A549 (cell line): ENCODE measurements at regions not wholly inside any gene's neighbourhood (a gene's known extent, or its start where the extent isn't known, plus 50 kb on each side); places are given as distances from the start of the nearest gene placed in this dataset.

ENCODE experiments used
- ATAC-seq, 2 experiments: fragments of 200-7000 bp in 1 of 2; fragments of >200 bp in 1 of 2; cut with Nextera tagmentation in 1 of 2; cut with Tn5 transposase in 1 of 2; 3 replicates each; pipeline versions ENCODE4 v1.8.0 to v1.9.1; 2018 to 2020; ENCODE audit warnings: mild to moderate bottlenecking in 1 of 2, moderate library complexity in 1 of 2
- CTCF ChIA-PET: fragments of 300-600 bp; sonication (Branson Sonifier 250); formaldehyde crosslinking; extraction: SDS; loops from one replicate; lab custom pipeline; 2021; ENCODE audit warnings: antibody characterized with exemption, inconsistent platforms; lab: Yijun Ruan, JAX
- POLR2A ChIA-PET: fragments of 350-600 bp; formaldehyde crosslinking; extraction: SDS; loops from one replicate; lab custom pipeline; 2021; ENCODE audit warnings: antibody characterized with exemption, inconsistent platforms; lab: Yijun Ruan, JAX
- DNase-seq, 2 experiments: peaks; one replicate each; pipeline versions ENCODE4 v3.0.0 to v3.0.0-alpha.2; 2011 to 2016; ENCODE audit warnings: low read depth in 1 of 2, low spot score in 1 of 2
- FAIRE-seq: peaks from 2 replicates; lab custom pipeline; 2011; peaks lifted over from hg19 to GRCh38; lab: Jason Lieb, UNC
- H3K27ac ChIP-seq, 2 experiments: fragments of >200 bp; sonication (Bioruptor Twin); formaldehyde crosslinking; 3 replicates each; pipeline ENCODE4 v1.5.1; 2016 to 2017
- H3K4me1 ChIP-seq: fragments of >200 bp; sonication (Bioruptor Twin); formaldehyde crosslinking; 3 replicates; pipeline ENCODE4 v1.6.1; 2016
- H3K4me2 ChIP-seq: fragments of >200 bp; sonication (Bioruptor Twin); formaldehyde crosslinking; 3 replicates; pipeline ENCODE4 v1.6.1; 2016
- H3K4me3 ChIP-seq: fragments of >200 bp; sonication (Bioruptor Twin); formaldehyde crosslinking; 3 replicates; pipeline ENCODE4 v1.5.1; 2016
- H3K9me3 ChIP-seq: fragments of >200 bp; sonication (Bioruptor Twin); formaldehyde crosslinking; 3 replicates; pipeline ENCODE4 v1.6.1; 2016
- BHLHE40 ChIP-seq: IDR thresholded peaks from 2 replicates; pipeline ENCODE4 v1.6.1; 2012; ENCODE audit warnings: low read depth, low read length, inconsistent platforms
- CBX2 ChIP-seq: fragments of 200-600 bp; sonication (generic); IDR thresholded peaks from 2 replicates; pipeline ENCODE4 v1.6.1; 2016; ENCODE audit warnings: low read depth, mild to moderate bottlenecking, borderline replicate concordance
- CBX8 ChIP-seq: fragments of 200-600 bp; sonication (generic); IDR thresholded peaks from 2 replicates; pipeline ENCODE4 v1.6.1; 2016
- CHD2 ChIP-seq: fragments of 150-350 bp; IDR thresholded peaks from 2 replicates; pipeline ENCODE4 v1.6.1; 2014; ENCODE audit warnings: low read length; ENCODE audit not compliant: partially characterized antibody
- CHD4 ChIP-seq: fragments of 200-600 bp; sonication (generic); IDR thresholded peaks from 2 replicates; pipeline ENCODE4 v1.6.1; 2016; ENCODE audit warnings: antibody characterized with exemption, mild to moderate bottlenecking, borderline replicate concordance
- EHMT2 ChIP-seq: fragments of 200-600 bp; sonication (generic); IDR thresholded peaks from 2 replicates; pipeline ENCODE4 v1.6.1; 2016; ENCODE audit warnings: antibody characterized with exemption, low read depth, mild to moderate bottlenecking, moderate library complexity
- FOSL2 ChIP-seq, 2 experiments: fragments of 450-650 bp in 1 of 2; fragments of >200 bp in 1 of 2; sonication (Bioruptor Twin) in 1 of 2; formaldehyde crosslinking; IDR thresholded peaks; 2 replicates each; pipeline versions ENCODE4 v1.5.0 to v1.6.1; 2016 to 2020; ENCODE audit warnings: mild to moderate bottlenecking in 1 of 2, moderate library complexity in 1 of 2
- HOXB5 ChIP-seq: fragments of 250-450 bp; sonication (Bioruptor Pico); IDR thresholded peaks from 2 replicates; pipeline ENCODE4 v1.5.0; 2020; ENCODE audit warnings: mild to moderate bottlenecking, moderate library complexity
- JUN ChIP-seq, 2 experiments: fragments of >200 bp; sonication (Bioruptor Twin); formaldehyde crosslinking; IDR thresholded peaks; 2 replicates in 1 of 2; 3 replicates in 1 of 2; pipeline ENCODE4 v1.6.1; 2016 to 2017
- JUNB ChIP-seq: fragments of >200 bp; sonication (Bioruptor Twin); formaldehyde crosslinking; IDR thresholded peaks from 2 replicates; pipeline ENCODE4 v1.6.1; 2016
- MYC ChIP-seq: IDR thresholded peaks from 2 replicates; pipeline ENCODE4 v1.6.1; 2012; ENCODE audit warnings: mild to moderate bottlenecking, inconsistent platforms, low read length, improper control_type of control experiment, borderline replicate concordance
- PHF8 ChIP-seq: fragments of 200-600 bp; sonication (generic); IDR thresholded peaks from 2 replicates; pipeline ENCODE4 v1.6.1; 2016; ENCODE audit warnings: low read depth, mild to moderate bottlenecking, antibody characterized with exemption, moderate library complexity, borderline replicate concordance
- RAD21 ChIP-seq, 2 experiments: fragments of >200 bp in 1 of 2; sonication (Bioruptor Twin) in 1 of 2; formaldehyde crosslinking in 1 of 2; IDR thresholded peaks in 1 of 2; conservative IDR thresholded peaks in 1 of 2; 2 replicates in 1 of 2; 3 replicates in 1 of 2; pipeline ENCODE4 v1.6.1; 2012 to 2018; ENCODE audit warnings: inconsistent platforms in 1 of 2
- SREBF2 ChIP-seq: fragments of 450-650 bp; IDR thresholded peaks from 2 replicates; pipeline ENCODE4 v1.6.1; 2014; ENCODE audit warnings: mild to moderate bottlenecking, moderate library complexity
- TP53 ChIP-seq: fragments of 250-450 bp; sonication (Bioruptor Pico); IDR thresholded peaks from 2 replicates; pipeline ENCODE4 v1.5.0; 2021; ENCODE audit warnings: mild to moderate bottlenecking, moderate library complexity
- ZC3H11A ChIP-seq: fragments of 450-650 bp; IDR thresholded peaks from 2 replicates; pipeline ENCODE4 v1.6.1; 2014; ENCODE audit warnings: antibody characterized with exemption, mild to moderate bottlenecking
- ZNF302 ChIP-seq: fragments of 250-450 bp; sonication (Bioruptor Pico); IDR thresholded peaks from 2 replicates; pipeline ENCODE4 v1.9.0; 2021; ENCODE audit warnings: inconsistent platforms, mild to moderate bottlenecking, moderate library complexity
- ZSCAN20 ChIP-seq: fragments of 250-450 bp; sonication (Bioruptor Pico); IDR thresholded peaks from 2 replicates; pipeline ENCODE4 v1.8.0; 2022; ENCODE audit warnings: mild to moderate bottlenecking, moderate library complexity
- WGBS: methylation state at CpG from one replicate; pipeline ENCODE4 v1.1.6; 2017; ENCODE audit errors: missing lambda C conversion rate; 5-methylcytosine and 5-hydroxymethylcytosine counted together
- TF ChIP-seq, protein P1 (sequence below): fragments of 250-450 bp; sonication (Bioruptor Pico); IDR thresholded peaks from 2 replicates; pipeline ENCODE4 v1.5.0; 2021; ENCODE audit warnings: mild to moderate bottlenecking, moderate library complexity, borderline replicate concordance
- TF ChIP-seq, protein P2 (sequence below): fragments of 250-450 bp; sonication (Bioruptor Pico); IDR thresholded peaks from 2 replicates; pipeline ENCODE4 v1.5.0; 2020; ENCODE audit warnings: low read depth, mild to moderate bottlenecking, moderate library complexity
- TF ChIP-seq, protein P3 (sequence below): fragments of >200 bp; sonication (Bioruptor Twin); formaldehyde crosslinking; IDR thresholded peaks from 3 replicates; pipeline ENCODE4 v1.6.1; 2016
- TF ChIP-seq, protein P4 (sequence below): fragments of >200 bp; sonication (Bioruptor Twin); formaldehyde crosslinking; IDR thresholded peaks from 3 replicates; pipeline ENCODE4 v1.5.1; 2016
- TF ChIP-seq, protein P5 (sequence below): fragments of 200-600 bp; sonication (generic); IDR thresholded peaks from 2 replicates; pipeline ENCODE4 v1.6.1; 2016; ENCODE audit warnings: antibody characterized with exemption, mild to moderate bottlenecking, moderate library complexity

DNA sequence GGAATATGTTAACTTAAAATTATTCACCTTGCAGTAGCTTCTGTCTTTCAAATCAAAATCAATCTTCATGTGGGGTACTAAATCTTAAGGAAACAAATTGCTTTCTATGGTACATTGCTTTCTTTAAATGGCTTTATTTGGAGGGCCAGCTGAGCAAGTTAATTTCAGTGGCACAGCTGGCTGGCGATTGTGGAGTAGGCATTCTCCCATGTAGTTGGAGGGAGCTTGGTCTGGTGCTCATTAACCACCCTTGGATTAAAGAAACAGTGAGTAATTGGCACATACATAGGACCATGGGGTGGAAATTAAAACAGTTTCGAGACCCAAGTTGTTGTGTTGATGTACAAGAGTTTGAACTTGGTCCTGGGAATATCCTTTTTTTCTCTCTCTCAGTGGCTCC is 201.3 kb upstream of the CHD6 start:
- FAIRE-seq, result no peak
- no peak for TF ChIP-seq SREBF2
- TF ChIP-seq TP53 (CRISPR knock-in tag), result no peak
- no peak for TF ChIP-seq EHMT2
- TF ChIP-seq CHD2, result no peak
- no peak for TF ChIP-seq PHF8
- TF ChIP-seq, protein P1, sequence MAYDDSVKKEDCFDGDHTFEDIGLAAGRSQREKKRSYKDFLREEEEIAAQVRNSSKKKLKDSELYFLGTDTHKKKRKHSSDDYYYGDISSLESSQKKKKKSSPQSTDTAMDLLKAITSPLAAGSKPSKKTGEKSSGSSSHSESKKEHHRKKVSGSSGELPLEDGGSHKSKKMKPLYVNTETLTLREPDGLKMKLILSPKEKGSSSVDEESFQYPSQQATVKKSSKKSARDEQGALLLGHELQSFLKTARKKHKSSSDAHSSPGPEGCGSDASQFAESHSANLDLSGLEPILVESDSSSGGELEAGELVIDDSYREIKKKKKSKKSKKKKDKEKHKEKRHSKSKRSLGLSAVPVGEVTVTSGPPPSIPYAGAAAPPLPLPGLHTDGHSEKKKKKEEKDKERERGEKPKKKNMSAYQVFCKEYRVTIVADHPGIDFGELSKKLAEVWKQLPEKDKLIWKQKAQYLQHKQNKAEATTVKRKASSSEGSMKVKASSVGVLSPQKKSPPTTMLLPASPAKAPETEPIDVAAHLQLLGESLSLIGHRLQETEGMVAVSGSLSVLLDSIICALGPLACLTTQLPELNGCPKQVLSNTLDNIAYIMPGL (CRISPR knock-in tag), result no peak
- TF ChIP-seq CBX8, result no peak
- TF ChIP-seq ZC3H11A, result no peak
- no peak for TF ChIP-seq HOXB5 (CRISPR knock-in tag)
- TF ChIP-seq JUNB, result no peak
- no peak for TF ChIP-seq CBX2
- TF ChIP-seq, protein P2, sequence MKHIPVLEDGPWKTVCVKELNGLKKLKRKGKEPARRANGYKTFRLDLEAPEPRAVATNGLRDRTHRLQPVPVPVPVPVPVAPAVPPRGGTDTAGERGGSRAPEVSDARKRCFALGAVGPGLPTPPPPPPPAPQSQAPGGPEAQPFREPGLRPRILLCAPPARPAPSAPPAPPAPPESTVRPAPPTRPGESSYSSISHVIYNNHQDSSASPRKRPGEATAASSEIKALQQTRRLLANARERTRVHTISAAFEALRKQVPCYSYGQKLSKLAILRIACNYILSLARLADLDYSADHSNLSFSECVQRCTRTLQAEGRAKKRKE (CRISPR knock-in tag), result no peak
- no peak for TF ChIP-seq MYC
- no peak for TF ChIP-seq BHLHE40
- no peak for TF ChIP-seq JUN (IDR thresholded peaks at IDR 0.05)
- TF ChIP-seq ZSCAN20 (CRISPR knock-in tag), result no peak
- TF ChIP-seq, all 56 proteins: peak for 0
- no peaks in the 10 kb centered on the region for H3K4me1 ChIP-seq
- H3K4me3 ChIP-seq, result no peak overlapping the region
- DNase-seq (no peak), ATAC-seq (no peak)
- 0% methylated on average over 2 of the region's 2 CpGs for WGBS
- no peak overlapping the region for H3K27ac ChIP-seq
- ChIA-PET CTCF (no interaction called here), POLR2A (no interaction called here)
- no peak overlapping the region for H3K4me2 ChIP-seq
- H3K9me3 ChIP-seq, result no peaks in the 10 kb centered on the region

DNA sequence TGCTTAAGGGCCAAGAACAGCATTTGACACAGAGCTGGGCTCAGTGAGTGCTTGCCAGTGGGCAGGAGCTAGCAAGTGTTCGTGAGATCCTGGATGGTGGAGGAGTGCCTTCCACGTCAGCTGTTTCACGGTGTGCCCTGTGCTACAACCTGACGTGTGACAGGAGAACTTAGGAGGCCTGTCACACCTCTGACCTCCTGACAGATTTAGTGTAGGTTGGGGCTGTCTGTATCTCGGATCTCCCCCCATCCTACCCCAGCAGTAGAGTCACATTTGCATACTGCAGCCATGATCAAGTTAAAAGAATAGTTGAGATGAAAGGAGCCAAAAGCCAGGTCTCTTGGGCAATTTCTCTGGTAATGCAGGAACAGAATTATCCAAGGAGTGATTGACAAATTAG is 200.8 kb upstream of the CHD6 start:
- no peak for FAIRE-seq
- 0% methylated on average over 5 of the region's 5 CpGs for WGBS
- TF ChIP-seq, protein P3, sequence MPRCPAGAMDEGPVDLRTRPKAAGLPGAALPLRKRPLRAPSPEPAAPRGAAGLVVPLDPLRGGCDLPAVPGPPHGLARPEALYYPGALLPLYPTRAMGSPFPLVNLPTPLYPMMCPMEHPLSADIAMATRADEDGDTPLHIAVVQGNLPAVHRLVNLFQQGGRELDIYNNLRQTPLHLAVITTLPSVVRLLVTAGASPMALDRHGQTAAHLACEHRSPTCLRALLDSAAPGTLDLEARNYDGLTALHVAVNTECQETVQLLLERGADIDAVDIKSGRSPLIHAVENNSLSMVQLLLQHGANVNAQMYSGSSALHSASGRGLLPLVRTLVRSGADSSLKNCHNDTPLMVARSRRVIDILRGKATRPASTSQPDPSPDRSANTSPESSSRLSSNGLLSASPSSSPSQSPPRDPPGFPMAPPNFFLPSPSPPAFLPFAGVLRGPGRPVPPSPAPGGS, result no peak
- TF ChIP-seq CHD4, result no peak
- TF ChIP-seq, protein P4, sequence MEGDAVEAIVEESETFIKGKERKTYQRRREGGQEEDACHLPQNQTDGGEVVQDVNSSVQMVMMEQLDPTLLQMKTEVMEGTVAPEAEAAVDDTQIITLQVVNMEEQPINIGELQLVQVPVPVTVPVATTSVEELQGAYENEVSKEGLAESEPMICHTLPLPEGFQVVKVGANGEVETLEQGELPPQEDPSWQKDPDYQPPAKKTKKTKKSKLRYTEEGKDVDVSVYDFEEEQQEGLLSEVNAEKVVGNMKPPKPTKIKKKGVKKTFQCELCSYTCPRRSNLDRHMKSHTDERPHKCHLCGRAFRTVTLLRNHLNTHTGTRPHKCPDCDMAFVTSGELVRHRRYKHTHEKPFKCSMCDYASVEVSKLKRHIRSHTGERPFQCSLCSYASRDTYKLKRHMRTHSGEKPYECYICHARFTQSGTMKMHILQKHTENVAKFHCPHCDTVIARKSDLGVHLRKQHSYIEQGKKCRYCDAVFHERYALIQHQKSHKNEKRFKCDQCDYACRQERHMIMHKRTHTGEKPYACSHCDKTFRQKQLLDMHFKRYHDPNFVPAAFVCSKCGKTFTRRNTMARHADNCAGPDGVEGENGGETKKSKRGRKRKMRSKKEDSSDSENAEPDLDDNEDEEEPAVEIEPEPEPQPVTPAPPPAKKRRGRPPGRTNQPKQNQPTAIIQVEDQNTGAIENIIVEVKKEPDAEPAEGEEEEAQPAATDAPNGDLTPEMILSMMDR, result no peak

DNA sequence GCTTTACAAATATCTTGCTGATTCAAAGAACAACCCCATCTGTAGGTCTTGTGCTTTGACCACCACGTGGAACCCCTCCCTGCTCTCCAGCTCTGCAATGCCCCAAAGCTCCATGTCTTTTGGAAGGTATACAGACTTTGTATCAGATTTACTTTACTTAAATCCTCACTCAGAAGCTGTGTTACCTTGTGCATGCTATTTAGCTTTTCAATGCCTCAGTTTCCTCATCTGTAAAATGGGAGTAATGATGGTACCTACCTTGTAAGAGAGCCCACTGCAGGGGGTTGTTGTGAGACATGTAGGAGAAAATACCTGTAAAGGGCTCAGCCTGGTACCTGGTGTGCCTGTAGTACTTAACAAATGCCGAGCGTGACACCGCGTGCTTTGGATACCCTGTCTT is 200.2 kb upstream of the CHD6 start:
- H3K4me1 ChIP-seq, result no peaks in the 10 kb centered on the region

More for the DNA sequence above, 200.8 kb upstream of the CHD6 start:
- ChIA-PET CTCF (no interaction called here), POLR2A (no interaction called here)
- no peak for DNase-seq
- no peaks in the 10 kb centered on the region for H3K4me1 ChIP-seq
- no peaks in the 10 kb centered on the region for H3K9me3 ChIP-seq
- no peak overlapping the region for H3K27ac ChIP-seq
- ATAC-seq, result no peak
- H3K4me2 ChIP-seq, result no peak overlapping the region
- H3K4me3 ChIP-seq, result no peak overlapping the region

More for the DNA sequence above, 200.2 kb upstream of the CHD6 start:
- 46% methylated on average over 5 of the region's 5 CpGs for WGBS
- Histone ChIP-seq H3K4me3 (no peak overlapping the region), H3K4me2 (no peak overlapping the region), H3K27ac (no peak overlapping the region), H3K9me3 (no peaks in the 10 kb centered on the region)
- ChIA-PET POLR2A (no interaction called here), CTCF (no interaction called here)
- FAIRE-seq, result no peak
- no peak for TF ChIP-seq ZNF302 (CRISPR knock-in tag)
- no peak for TF ChIP-seq FOSL2 (IDR thresholded peaks at IDR 0.05)
- no peak for TF ChIP-seq FOSL2 (CRISPR knock-in tag; IDR thresholded peaks at IDR 0.05)
- TF ChIP-seq, protein P5, sequence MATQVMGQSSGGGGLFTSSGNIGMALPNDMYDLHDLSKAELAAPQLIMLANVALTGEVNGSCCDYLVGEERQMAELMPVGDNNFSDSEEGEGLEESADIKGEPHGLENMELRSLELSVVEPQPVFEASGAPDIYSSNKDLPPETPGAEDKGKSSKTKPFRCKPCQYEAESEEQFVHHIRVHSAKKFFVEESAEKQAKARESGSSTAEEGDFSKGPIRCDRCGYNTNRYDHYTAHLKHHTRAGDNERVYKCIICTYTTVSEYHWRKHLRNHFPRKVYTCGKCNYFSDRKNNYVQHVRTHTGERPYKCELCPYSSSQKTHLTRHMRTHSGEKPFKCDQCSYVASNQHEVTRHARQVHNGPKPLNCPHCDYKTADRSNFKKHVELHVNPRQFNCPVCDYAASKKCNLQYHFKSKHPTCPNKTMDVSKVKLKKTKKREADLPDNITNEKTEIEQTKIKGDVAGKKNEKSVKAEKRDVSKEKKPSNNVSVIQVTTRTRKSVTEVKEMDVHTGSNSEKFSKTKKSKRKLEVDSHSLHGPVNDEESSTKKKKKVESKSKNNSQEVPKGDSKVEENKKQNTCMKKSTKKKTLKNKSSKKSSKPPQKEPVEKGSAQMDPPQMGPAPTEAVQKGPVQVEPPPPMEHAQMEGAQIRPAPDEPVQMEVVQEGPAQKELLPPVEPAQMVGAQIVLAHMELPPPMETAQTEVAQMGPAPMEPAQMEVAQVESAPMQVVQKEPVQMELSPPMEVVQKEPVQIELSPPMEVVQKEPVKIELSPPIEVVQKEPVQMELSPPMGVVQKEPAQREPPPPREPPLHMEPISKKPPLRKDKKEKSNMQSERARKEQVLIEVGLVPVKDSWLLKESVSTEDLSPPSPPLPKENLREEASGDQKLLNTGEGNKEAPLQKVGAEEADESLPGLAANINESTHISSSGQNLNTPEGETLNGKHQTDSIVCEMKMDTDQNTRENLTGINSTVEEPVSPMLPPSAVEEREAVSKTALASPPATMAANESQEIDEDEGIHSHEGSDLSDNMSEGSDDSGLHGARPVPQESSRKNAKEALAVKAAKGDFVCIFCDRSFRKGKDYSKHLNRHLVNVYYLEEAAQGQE, result no peak
- TF ChIP-seq JUNB, result no peak
- no peak for TF ChIP-seq RAD21 (conservative IDR thresholded peaks at IDR 0.05 in 1 of 2, IDR thresholded peaks at IDR 0.05 in 1 of 2)
- no peak for ATAC-seq
- no peak for DNase-seq
